Hematopoietic multipotent progenitor cell treated with erythropoietin and hydrocortisone succinate and interleukin-3 and kit ligand, for 15 days (in vitro differentiated cells): ENCODE measurements at regions not wholly inside any gene's neighbourhood (a gene's known extent, or its start where the extent isn't known, plus 50 kb on each side); places are given as distances from the start of the nearest gene placed in this dataset.
"Not testable (repeated sequence)": the region's sequence is repeated elsewhere in the genome, so short reads cannot be mapped to it uniquely, and the experiment has no call there.

Source experiments
- DNase-seq: peaks from one replicate; pipeline ENCODE4 v3.0.0-alpha.2; 2015; ENCODE audit warnings: low spot score

GRCh38 chr10:86579883-86580520, 58.4 kb upstream of the WAPL start:
- no peak for DNase-seq

- DNase-seq = no peak
Measured at GRCh38 chr10:86580521-86580891, 58.9 kb upstream of the WAPL start.

- DNase-seq = no peak
Measured at GRCh38 chr10:86583983-86584382, 62.4 kb upstream of the WAPL start.

- peak; percentile 78 for DNase-seq
Measured at GRCh38 chr10:86585037-86585929, 63.7 kb upstream of the WAPL start.

GRCh38 chr10:86586516-86586915, 64.9 kb upstream of the WAPL start:
- DNase-seq = no peak

- DNase-seq = not testable (repeated sequence)
Measured at GRCh38 chr10:86588781-86589180, 65.6 kb upstream of the OPN4 start.

- no peak for DNase-seq
Measured at GRCh38 chr10:86591436-86591835, 62.9 kb upstream of the OPN4 start.

GRCh38 chr10:86592413-86592812, 61.9 kb upstream of the OPN4 start:
- DNase-seq = no peak

GRCh38 chr10:86594535-86594934, 59.8 kb upstream of the OPN4 start:
- DNase-seq = no peak

- DNase-seq = no peak
Measured at GRCh38 chr10:86595496-86595895, 58.9 kb upstream of the OPN4 start.

GRCh38 chr10:86596266-86596665, 58.1 kb upstream of the OPN4 start:
- DNase-seq = no peak

- DNase-seq = no peak
Measured at GRCh38 chr10:86597306-86597705, 57.0 kb upstream of the OPN4 start.

GRCh38 chr10:86598151-86598550, 56.2 kb upstream of the OPN4 start:
- DNase-seq = no peak

GRCh38 chr10:86599041-86599440, 55.3 kb upstream of the OPN4 start:
- DNase-seq = no peak

GRCh38 chr10:86599729-86600128, 54.6 kb upstream of the OPN4 start:
- no peak for DNase-seq

GRCh38 chr10:86600296-86600695, 54.1 kb upstream of the OPN4 start:
- DNase-seq = no peak

- DNase-seq = no peak
Measured at GRCh38 chr10:86601956-86602602, 52.3 kb upstream of the OPN4 start.

GRCh38 chr10:86603256-86603655, 51.1 kb upstream of the OPN4 start:
- DNase-seq = no peak
